ENCODE measurements at regions not wholly inside any gene's neighbourhood (a gene's known extent, or its start where the extent isn't known, plus 50 kb on each side); places are given as distances from the start of the nearest gene placed in this dataset.

DNA sequence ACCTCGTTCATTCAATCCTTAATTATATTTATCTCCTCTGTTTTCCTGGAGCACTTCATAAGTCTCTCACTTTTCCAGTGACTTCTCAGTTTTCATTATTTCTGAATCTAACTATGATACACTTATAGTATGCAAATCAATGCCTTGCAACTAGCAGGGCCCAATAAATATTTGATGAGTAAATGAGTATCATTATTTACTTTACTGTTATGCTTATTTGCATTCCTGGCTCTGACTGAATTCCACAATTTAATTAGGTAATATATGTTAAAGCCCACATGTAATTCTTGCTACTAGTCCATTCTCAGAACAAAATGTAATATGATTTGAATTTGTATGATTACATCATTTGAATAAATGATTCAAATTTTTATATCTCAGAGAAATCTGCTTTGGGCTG, 1595.1 kb upstream of the MIR17HG start:
- no peak for DNase-seq

DNA sequence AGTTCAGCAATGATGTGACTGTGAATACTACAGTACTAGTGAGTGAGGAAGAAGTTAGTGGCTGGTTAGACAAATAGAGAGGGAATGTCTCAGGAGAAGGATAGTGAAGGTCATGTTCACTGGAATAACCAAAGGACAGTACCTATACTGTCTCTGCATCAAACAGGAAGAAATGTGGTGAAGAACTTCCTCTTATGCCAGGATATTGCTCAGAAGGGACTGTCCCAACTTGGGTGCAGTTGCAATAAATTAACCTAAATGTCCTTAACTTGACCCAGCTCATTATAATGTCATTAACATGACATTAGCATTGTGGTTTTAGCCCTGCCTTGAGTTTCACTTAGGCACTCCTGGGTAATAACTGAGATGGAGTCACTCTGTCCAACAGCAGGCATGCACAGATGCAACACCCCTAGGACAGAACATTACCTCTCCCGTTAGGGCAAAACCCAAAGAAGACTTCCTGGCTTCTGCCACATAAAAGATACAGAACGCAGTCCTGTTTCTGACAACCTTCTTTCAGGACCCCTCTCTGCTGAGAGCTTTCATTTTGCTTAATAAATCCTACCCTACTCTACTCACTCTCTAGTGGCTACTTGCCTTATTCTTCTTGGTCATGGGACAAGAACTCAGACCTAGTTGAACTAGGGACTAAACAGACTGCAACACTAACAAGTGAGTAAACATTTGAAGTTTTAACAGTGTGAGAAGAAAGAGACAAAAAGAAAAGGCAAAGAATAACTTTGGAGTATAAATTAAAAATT, 1591.6 kb upstream of the MIR17HG start:
- DNase-seq, result peak; percentile 58 to 69

GRCh38 chr13:89763005-89763404, 1584.5 kb upstream of the MIR17HG start:
- no peak for DNase-seq

- DNase-seq, result no peak
Observed at GRCh38 chr13:89783221-89783755, 1564.2 kb upstream of the MIR17HG start.

DNA sequence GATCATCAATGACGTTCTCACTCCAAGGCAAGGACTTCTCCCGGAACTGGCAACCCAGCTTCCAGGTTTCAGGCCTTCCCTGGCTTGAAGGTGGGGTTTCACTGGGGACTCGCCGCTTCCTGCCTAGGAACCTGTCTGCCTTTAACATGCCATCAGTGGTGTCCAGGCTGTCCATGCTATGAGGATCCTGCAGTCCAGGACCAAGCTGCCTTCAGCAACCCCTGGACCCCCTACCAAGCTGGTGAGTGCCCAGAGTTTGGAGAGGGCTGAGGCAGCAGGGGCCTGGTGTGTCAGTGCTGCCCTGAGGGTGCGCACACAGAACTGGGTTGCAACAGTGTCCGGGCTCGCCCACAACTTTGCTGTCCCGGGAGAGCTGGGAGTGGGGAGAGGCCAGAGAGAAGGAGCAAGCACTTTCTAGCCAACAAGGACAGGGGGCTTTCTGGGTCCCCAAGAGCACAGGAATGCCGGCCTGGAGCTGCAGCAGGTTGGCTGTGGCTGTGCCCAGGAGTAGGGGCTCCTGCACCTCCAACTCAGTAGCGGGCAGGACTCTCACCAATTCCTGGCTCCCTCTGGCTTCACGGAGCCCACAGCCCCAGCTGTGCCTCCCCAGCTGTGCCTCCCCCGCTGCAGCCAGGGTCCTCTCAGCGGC, 1563.2 kb upstream of the MIR17HG start:
- no peak for DNase-seq

DNA sequence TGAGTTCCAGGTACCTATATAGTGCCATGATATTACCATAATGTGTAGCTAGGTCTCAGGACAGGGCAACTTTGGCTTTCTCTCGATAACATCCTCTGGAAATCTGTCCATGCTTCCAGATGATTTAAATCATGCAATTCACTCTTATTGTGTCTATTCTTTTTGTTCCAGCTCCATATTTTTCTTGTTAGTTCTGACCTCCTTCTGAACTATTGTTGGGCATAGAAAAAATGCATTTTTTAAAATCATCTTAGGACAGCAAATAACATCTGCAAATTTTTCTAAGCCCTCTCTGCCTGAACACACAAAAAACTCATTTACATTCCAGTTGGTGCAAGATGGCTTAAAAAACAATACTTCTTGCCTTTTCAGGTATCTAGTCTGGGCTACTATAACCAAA, 1561.0 kb upstream of the MIR17HG start:
- DNase-seq, result no peak

DNA sequence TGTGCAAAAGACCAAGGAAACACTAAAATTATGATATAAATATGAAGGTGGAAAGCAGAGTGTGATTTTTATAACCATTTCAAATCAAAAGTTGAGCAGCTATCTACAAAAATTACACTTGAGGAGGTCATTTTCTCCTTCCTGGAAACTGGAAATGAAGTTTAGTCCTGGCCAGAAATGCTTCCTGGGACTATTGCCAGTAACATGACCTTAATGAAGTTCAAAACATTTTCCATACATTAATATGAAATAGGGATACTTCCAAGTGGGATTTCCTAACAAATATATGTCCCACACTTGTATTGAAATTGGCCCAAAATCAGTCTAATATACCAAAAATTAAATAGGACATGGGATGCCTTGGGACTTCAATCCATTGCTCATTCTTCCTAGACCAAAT, 1556.8 kb upstream of the MIR17HG start:
- no peak for DNase-seq

- no peak for DNase-seq
Observed at GRCh38 chr13:89791971-89792630, 1555.4 kb upstream of the MIR17HG start.

GRCh38 chr13:89796196-89796595, 1551.3 kb upstream of the MIR17HG start:
- DNase-seq, result no peak

DNA sequence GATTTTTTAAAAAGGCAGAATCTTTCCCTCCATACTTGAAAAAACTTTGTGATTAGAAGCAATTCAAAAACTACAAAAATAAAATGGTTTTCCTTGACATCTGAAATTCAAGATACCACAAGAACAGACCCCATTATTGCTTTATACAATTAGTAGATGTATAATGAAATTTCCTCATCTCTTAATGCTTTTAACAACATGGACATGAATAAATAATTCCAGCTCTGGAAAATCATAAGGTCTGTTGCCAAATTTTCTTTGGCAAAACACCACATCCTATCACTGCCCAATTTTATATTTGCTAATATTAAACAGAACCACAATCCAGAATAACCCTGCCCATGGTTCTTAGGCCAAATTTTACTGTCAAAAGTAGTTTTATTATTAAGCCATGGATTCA, 1543.6 kb upstream of the MIR17HG start:
- DNase-seq, result no peak

GRCh38 chr13:89806594-89806993, 1540.9 kb upstream of the MIR17HG start:
- DNase-seq, result no peak

GRCh38 chr13:89812856-89813255, 1534.6 kb upstream of the MIR17HG start:
- DNase-seq, result no peak

GRCh38 chr13:89816404-89816803, 1531.1 kb upstream of the MIR17HG start:
- DNase-seq, result no peak

DNA sequence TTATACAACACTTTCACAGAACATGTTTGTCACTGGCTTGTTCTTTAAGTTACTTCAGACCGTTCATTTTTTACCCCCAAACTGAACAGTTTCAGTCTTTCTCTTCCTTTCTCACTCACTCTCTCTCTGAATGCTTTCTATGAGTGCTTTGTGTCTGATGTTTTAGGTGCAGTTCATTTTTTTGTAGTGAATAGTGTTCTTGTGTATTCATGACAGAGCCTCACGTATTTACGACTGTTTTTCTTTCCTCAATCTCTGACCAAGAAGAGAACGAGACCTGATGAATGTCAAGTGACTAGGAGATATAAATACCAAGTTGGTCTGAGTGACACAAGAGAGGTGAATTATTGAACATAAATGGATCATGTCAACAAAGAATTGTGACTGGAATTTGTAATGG, 1525.0 kb upstream of the MIR17HG start:
- no peak for DNase-seq

- no peak for DNase-seq
Observed at GRCh38 chr13:89827552-89827951, 1519.9 kb upstream of the MIR17HG start.

- peak in 1 of 2 experiments; percentile 3 for DNase-seq
Observed at GRCh38 chr13:89828506-89828905, 1519.0 kb upstream of the MIR17HG start.

DNA sequence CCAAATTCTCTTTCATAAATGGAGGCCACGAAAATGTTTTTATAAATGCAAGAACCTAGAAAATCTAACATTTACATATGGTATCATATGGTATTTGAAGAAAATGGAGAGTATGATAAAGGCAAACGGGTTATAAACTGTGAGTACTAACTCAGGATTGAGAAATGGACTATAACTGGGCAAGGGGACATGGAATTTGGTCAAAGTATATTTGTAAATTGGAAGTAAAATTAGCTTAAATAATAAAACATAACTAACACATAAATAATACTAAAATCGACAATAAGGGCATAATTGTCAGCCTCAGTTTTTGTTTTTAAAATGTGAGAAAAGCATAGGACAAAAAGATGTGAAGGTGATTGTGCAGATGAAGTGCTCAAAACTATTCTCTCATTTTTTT, 1516.3 kb upstream of the MIR17HG start:
- no peak for DNase-seq

- no peak for DNase-seq
Observed at GRCh38 chr13:89832827-89833226, 1514.7 kb upstream of the MIR17HG start.

GRCh38 chr13:89843621-89844020, 1503.9 kb upstream of the MIR17HG start:
- no peak for DNase-seq

GRCh38 chr13:89845874-89846273, 1501.6 kb upstream of the MIR17HG start:
- no peak for DNase-seq

DNA sequence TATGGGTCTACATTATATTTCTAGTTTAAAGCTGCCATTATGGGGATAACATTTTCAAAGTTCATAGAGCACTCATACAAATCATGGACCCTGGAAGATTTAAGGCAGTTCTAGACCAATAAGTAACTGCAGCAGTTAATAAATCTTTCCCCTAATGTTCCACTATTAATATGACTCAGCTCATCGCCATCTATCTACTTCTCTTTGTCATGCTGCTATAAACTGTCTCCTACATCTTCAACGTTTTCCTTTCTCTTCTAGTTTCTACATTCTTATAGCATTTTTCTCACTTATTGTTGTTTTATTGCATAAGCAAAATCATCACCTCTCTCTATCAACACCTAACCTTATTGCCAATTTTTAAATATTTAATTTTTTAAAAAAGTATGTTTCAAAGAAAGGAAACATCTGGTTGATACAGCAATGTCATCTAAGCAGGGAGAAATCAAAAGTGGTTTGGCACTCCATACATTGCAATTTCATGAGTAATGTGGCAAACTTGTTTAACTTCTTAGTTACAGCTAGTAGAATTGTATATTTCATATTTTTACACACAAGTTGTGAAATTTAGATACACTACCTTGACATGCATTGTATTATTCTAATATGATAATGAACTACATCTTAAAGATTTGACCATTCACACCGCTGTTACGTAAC, 1500.4 kb upstream of the MIR17HG start:
- DNase-seq, result no peak

- DNase-seq, result no peak
Observed at GRCh38 chr13:89852570-89852969, 1494.9 kb upstream of the MIR17HG start.

DNA sequence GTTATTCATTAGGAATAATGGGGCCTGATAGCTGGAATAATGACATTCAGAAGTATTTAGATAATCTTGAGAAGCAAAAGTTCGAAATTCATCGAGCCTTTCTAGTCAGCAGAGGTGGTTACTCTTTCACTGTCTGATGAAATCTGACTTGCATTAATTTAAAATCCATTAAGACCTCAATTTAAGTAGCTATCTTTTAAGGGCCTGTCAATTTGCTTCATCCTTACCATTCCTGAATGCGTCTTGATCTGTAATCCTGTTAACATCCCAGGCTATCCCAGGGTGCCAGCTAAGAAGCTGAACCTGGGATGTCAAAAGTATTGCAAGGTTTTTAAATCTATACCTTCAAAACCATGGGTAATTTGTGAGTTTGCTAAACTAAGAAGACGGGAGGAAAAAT, 1491.0 kb upstream of the MIR17HG start:
- DNase-seq, result no peak

Data from AML-193 (cell line).